Amygdala (tissue), 56 donors: ENCODE measurements at regions not wholly inside any gene's neighbourhood (a gene's known extent, or its start where the extent isn't known, plus 50 kb on each side); places are given as distances from the start of the nearest gene placed in this dataset.

Experiments
- DNase-seq, 56 donors: peaks; one replicate each; lab custom pipeline; 2025; lab: John Stamatoyannopoulos, UW

DNA sequence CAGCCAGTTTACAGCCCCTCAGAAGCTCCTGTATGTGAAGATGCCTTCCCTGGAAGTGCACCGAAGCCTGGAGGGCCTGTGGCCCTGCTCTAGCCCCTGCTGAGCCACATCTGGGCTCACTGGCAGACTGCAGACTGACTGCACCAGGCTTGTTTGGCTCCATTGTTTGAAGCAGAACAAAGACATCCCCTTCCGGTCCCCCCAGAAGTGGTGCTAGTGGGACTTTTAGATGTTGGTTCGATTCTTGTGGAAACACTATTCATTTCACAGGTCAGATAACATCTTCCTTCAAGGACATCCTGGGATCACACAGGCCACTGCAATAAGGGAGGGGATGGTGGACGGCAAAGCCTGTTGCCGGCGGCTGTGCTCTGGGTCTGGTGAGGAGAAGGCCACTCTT is 57.8 kb upstream of the CBLN2 start:
- DNase-seq = no peak

DNA sequence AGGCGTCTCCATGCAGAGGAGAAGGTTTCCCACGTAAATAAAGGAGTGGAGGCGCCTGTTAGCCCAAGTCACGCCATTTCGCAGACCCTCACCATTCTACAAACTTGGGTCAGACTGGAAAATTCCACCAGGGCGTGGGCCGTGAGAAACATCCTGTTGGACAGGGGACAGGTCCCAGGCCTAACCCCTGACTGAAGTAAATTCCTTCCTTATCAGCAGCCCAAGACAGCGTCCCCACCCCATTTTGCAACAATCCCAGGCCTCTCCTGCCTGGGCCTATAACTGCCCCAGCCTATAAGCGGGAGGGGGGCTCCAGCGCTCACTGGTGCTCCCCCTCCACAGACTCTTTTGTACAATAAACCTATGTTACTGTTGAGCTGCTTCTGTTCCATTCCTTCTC is 57.3 kb upstream of the CBLN2 start:
- no peak for DNase-seq
